ENCODE measurements at regions not wholly inside any gene's neighbourhood (a gene's known extent, or its start where the extent isn't known, plus 50 kb on each side); places are given as distances from the start of the nearest gene placed in this dataset.

- TF ChIP-seq CTCF (IDR thresholded peaks at IDR 0.05; ENCODE audit: borderline replicate concordance, extremely low read depth, low read length, poor library complexity, severe bottlenecking) (no peak), EZH2 (IDR thresholded peaks at IDR 0.05; ENCODE audit: borderline replicate concordance, low read depth, low read length, severe bottlenecking) (no peak)
Observed at GRCh38 chr5:12384005-12384404, 479.8 kb upstream of the CTNND2 start.
